ENCODE measurements at regions not wholly inside any gene's neighbourhood (a gene's known extent, or its start where the extent isn't known, plus 50 kb on each side); places are given as distances from the start of the nearest gene placed in this dataset.

- no peak for DNase-seq (ENCODE audit: low spot score)
Observed at GRCh38 chr1:203926025-203926540, 64.7 kb downstream of the SNRPE start.

- no peak for DNase-seq (ENCODE audit: low spot score)
Observed at GRCh38 chr1:203929741-203930309, 68.4 kb downstream of the SNRPE start.

DNA sequence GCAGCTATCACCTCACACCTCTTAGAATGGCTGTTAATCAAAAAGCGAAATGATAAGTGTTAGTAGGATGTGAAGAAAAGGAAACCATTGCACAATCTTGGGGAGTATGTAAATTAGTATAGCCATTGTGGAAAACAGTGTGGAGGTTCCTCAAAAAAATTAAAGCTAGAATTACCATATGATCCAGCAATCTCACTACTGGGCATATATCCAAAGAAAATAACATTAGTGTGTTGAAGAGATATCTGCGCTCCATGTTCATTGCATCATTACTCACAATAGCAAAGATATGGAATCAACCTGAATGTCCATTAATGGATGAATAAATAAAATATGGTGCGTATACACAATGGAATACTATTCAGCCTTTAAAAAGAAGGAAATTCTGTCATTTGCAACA, 68.9 kb downstream of the SNRPE start:
- no peak for DNase-seq (ENCODE audit: low spot score)

GRCh38 chr1:203931953-203932352, 70.6 kb downstream of the SNRPE start:
- no peak for DNase-seq (ENCODE audit: low spot score)

DNA sequence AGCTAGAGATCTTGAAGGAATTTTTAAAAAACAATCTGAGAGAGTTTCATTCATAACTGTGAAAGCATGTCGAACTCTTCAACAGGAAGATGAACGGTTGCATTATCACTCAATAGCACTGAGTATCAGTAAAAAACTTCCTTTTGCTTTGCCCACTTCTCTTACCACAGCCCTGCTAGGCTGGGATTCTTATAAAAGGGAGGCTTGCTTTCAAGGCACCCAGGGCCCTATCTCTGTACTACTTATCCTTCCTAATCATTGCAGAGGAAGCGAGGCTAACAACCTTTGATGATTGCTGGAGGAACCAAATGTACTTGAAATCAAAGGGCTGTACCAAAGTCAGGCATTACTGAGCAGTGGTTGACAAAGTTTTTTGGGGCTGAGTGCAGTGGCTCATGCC, 71.2 kb downstream of the SNRPE start:
- DNase-seq (ENCODE audit: low spot score): no peak

DNA sequence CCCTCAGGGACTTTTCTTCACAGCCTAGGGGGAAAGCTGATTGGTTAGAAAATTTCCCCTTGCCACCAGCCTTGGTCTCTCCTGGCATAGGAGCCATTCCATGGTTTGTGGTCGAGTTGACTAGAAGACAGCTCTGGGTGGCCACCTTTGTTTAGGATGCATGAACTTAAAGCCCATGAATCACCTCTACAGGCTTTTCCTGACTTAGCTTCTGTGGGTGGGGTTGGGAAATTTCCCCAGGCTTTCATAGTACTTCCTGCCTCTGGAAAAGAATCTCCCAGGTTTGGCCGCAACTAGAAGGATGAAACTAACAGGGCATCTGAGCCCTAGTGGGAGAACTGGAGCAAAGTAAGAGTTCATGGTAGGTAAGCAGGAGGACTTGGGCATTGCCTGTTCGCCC, 72.6 kb downstream of the SNRPE start:
- no peak for DNase-seq (ENCODE audit: low spot score)

DNA sequence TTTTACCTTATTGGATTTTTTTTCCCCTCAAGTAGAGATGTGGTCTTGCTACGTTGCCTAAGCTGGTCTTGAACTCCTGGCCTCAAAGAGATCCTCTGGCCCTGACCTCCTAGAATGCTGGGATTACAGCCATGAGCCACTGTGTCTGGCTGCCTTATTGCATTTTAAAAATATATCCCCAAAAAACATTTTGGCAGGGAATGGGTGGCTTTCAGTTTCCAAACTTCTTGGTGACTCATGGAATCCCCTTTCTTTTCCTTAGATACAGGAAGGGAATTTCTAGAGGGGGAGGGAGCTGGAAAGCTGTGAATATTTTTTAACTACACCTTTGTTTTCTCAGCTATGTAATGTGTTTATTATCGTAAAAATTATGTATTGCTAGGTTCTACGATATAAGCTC, 73.3 kb downstream of the SNRPE start:
- no peak for DNase-seq (ENCODE audit: low spot score)

GRCh38 chr1:203935321-203935720, 73.9 kb downstream of the SNRPE start:
- no peak for DNase-seq (ENCODE audit: low spot score)

GRCh38 chr1:203937678-203938330, 76.4 kb downstream of the SNRPE start:
- peak; percentile 26 for DNase-seq (ENCODE audit: low spot score)

GRCh38 chr1:203944651-203945404, 83.4 kb downstream of the SNRPE start:
- DNase-seq (ENCODE audit: low spot score): no peak

- no peak for DNase-seq (ENCODE audit: low spot score)
Observed at GRCh38 chr1:203954293-203954692, 92.9 kb downstream of the SNRPE start.

GRCh38 chr1:203954788-203955552, 93.6 kb downstream of the SNRPE start:
- DNase-seq (ENCODE audit: low spot score): no peak

GRCh38 chr1:203968761-203969160, 104.2 kb upstream of the SOX13 start:
- no peak for DNase-seq (ENCODE audit: low spot score)

GRCh38 chr1:203969846-203970245, 103.1 kb upstream of the SOX13 start:
- DNase-seq (ENCODE audit: low spot score): no peak

- peak; percentile 82 for DNase-seq (ENCODE audit: low spot score)
Observed at GRCh38 chr1:203985044-203985443, 87.9 kb upstream of the SOX13 start.

DNA sequence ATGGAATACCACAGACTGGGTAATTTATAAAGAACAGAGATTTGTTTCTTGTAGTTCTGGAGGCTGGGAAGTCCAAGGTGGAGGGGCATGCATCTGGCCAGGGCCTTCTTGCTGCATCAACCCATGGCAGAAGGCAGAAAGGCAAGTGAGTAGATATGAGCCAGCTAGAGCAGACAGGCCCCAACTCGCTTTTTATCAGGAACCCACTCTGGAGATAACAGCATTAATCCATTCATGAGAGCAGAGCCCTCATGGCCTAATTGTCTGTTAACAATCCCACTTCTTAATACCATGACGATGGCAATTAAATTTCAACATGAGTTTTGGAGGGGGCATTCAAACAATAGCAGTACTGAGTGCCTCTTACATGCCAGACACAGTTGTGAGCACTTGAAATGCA, 87.2 kb upstream of the SOX13 start:
- no peak for DNase-seq (ENCODE audit: low spot score)

DNA sequence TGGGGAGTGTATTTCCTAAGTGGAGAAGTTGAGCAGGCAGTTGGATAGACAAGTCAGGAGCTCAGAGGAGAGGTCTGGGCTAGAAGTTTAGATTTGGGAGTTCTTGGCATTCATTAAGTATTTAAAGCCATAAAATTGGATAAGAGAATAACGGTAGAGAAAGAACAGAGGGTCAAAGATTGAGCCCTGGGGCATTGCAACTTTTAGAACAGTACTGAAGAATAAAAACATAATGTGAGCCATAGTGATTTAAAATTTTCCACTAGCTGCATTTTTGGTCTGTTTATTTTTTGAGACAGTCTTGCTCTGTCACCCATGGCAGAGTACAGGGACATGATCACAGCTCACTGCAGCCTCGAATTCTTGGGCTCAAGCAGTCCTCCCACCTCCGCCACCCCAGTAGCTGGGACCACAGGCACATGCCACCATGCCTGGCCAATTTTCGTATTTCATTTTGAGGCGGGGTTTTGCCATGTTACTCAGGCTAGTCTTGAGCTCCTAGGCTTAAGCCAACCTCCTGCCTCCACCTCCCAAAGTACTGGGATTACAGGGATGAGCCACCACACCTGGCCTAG, 85.9 kb upstream of the SOX13 start:
- no peak for DNase-seq (ENCODE audit: low spot score)

- DNase-seq (ENCODE audit: low spot score): no peak
Observed at GRCh38 chr1:203990118-203990517, 82.8 kb upstream of the SOX13 start.

DNA sequence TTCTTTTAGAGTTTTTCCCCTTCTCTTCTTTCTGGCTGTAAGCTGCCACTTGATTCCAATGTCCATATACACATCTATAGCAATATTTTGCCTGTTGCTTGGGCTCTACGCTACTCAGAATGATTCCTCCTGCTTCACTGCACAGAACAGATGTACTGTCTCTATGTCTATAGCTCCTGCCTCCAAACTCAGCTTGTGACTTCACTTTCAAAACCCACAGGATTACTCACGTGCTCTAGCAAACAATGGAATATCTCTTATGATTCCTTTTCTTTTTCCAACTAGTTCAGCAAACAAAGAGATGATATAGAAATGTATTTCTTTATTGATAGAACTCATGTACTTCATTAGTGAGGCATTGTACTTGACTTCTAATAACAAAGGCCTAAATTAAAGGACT, 80.5 kb upstream of the SOX13 start:
- DNase-seq (ENCODE audit: low spot score): no peak

GRCh38 chr1:203993256-203993655, 79.7 kb upstream of the SOX13 start:
- no peak for DNase-seq (ENCODE audit: low spot score)

DNA sequence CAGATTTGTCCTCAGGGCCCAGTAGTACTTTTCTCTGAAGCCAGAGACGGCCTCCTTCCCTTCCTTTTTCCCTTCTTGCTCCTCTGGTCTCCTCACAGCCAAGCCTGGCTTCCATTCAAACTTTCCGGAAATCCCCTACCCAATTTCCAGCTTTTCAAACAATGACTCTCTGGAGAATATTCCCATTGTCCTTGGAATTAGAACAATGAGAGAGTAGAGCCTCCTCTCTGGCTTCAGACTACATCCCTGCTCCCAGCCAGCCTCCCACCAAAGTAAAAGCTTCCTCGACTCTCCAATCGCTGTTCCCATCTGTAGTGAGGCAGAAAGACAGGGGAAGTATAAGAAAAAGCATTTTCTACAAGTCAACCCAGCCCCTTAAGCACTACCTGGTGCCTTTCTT, 77.7 kb upstream of the SOX13 start:
- no peak for DNase-seq (ENCODE audit: low spot score)

DNA sequence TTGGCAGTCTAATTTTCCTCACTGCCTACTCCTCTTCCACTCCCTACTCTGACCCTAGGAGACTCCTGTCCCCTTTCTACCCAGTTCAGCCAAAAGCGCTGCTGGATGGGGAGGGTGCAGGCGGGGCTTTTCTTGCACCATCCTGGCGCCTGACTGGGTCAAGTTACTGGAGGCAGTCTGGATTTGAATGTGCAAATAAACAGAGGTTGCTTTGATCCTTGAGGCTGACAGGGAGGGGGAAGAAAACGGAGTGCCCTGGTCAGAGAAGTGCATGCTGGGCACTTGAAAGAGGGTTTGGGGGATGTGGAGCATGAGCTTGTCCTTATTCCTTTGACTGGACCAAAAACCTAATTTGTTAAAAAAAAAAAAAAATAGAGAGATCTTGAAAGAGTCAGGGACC, 76.8 kb upstream of the SOX13 start:
- peak; percentile 66 for DNase-seq (ENCODE audit: low spot score)

All from iPS-NIHi11 (cell line).